Embryonic facial prominence (tissue), 1 donor: ENCODE measurements at regions not wholly inside any gene's neighbourhood (a gene's known extent, or its start where the extent isn't known, plus 50 kb on each side); places are given as distances from the start of the nearest gene placed in this dataset.

Experiments
- DNase-seq: peaks from one replicate; pipeline ENCODE4 v3.0.0-alpha.2; 2016; ENCODE audit errors: extremely low spot score

GRCh38 chr4:71156616-71157015, 163.2 kb downstream of the DCK start:
- DNase-seq = no peak

- no peak for DNase-seq
Observed at GRCh38 chr4:71162386-71162785, 168.9 kb downstream of the DCK start.

GRCh38 chr4:71163317-71163716, 169.9 kb downstream of the DCK start:
- DNase-seq = no peak

GRCh38 chr4:71167083-71167482, 171.7 kb upstream of the SLC4A4 start:
- DNase-seq = no peak

GRCh38 chr4:71171592-71171991, 167.2 kb upstream of the SLC4A4 start:
- DNase-seq = no peak

- DNase-seq = no peak
Observed at GRCh38 chr4:71181332-71181731, 157.5 kb upstream of the SLC4A4 start.

- DNase-seq = peak; percentile 53
Observed at GRCh38 chr4:71184195-71184781, 154.5 kb upstream of the SLC4A4 start.

- no peak for DNase-seq
Observed at GRCh38 chr4:71185037-71185436, 153.8 kb upstream of the SLC4A4 start.

- no peak for DNase-seq
Observed at GRCh38 chr4:71186257-71186565, 152.6 kb upstream of the SLC4A4 start.

GRCh38 chr4:71186566-71187403, 152.0 kb upstream of the SLC4A4 start:
- no peak for DNase-seq

GRCh38 chr4:71187404-71188155, 151.2 kb upstream of the SLC4A4 start:
- DNase-seq = no peak

- no peak for DNase-seq
Observed at GRCh38 chr4:71188156-71188640, 150.6 kb upstream of the SLC4A4 start.

GRCh38 chr4:71188951-71189350, 149.9 kb upstream of the SLC4A4 start:
- no peak for DNase-seq

GRCh38 chr4:71189471-71189870, 149.3 kb upstream of the SLC4A4 start:
- no peak for DNase-seq

GRCh38 chr4:71194454-71194853, 144.4 kb upstream of the SLC4A4 start:
- no peak for DNase-seq

GRCh38 chr4:71195924-71196323, 142.9 kb upstream of the SLC4A4 start:
- DNase-seq = no peak

GRCh38 chr4:71198958-71199357, 139.9 kb upstream of the SLC4A4 start:
- no peak for DNase-seq

GRCh38 chr4:71201057-71201456, 137.8 kb upstream of the SLC4A4 start:
- no peak for DNase-seq

- DNase-seq = no peak
Observed at GRCh38 chr4:71201817-71202576, 136.8 kb upstream of the SLC4A4 start.

- no peak for DNase-seq
Observed at GRCh38 chr4:71202705-71203104, 136.1 kb upstream of the SLC4A4 start.

GRCh38 chr4:71204056-71204455, 134.8 kb upstream of the SLC4A4 start:
- DNase-seq = no peak

GRCh38 chr4:71206763-71207162, 132.1 kb upstream of the SLC4A4 start:
- no peak for DNase-seq
